Kidney (tissue), 13 donors: ENCODE measurements at regions not wholly inside any gene's neighbourhood (a gene's known extent, or its start where the extent isn't known, plus 50 kb on each side); places are given as distances from the start of the nearest gene placed in this dataset.

Experiments
- DNase-seq, 5 donors: peaks; one replicate each; pipeline ENCODE4 v3.0.0-alpha.2; 2013 to 2020
- FAIRE-seq: peaks from 2 replicates; lab custom pipeline; 2012; peaks lifted over from hg19 to GRCh38; lab: Jason Lieb, UNC
- H3K27ac ChIP-seq, 2 donors: one replicate each; pipeline ENCODE4 v1.7.0; 2013; ENCODE audit warnings: low read depth in 2 of 2, low read length in 2 of 2, inconsistent platforms in 1 of 2
- H3K27me3 ChIP-seq: one replicate; pipeline ENCODE4 v1.7.1; 2013; ENCODE audit warnings: low read length, inconsistent platforms; ENCODE audit not compliant: control insufficient read depth, insufficient read depth
- H3K36me3 ChIP-seq, 3 donors: one replicate each; pipeline versions ENCODE4 v1.7.0 to v1.7.1; 2013; ENCODE audit warnings: low read length in 3 of 3, control low read depth in 1 of 3, inconsistent platforms in 1 of 3; ENCODE audit not compliant: insufficient read depth in 3 of 3, control insufficient read depth in 2 of 3
- H3K4me1 ChIP-seq, 3 donors: one replicate each; pipeline versions ENCODE4 v1.7.0 to v1.7.1; 2013; ENCODE audit warnings: low read length in 3 of 3, inconsistent platforms in 1 of 3, low read depth in 1 of 3; ENCODE audit not compliant: control insufficient read depth in 2 of 3, insufficient read depth in 2 of 3
- H3K4me3 ChIP-seq, 3 donors: one replicate each; pipeline versions ENCODE4 v1.7.0 to v1.8.1; 2013; ENCODE audit warnings: low read length in 3 of 3, control low read depth in 1 of 3, inconsistent platforms in 1 of 3
- H3K9ac ChIP-seq, 3 donors: one replicate each; pipeline versions ENCODE4 v1.7.0 to v1.7.1; 2013; ENCODE audit warnings: low read length in 3 of 3, control low read depth in 1 of 3, inconsistent platforms in 1 of 3
- H3K9me3 ChIP-seq, 3 donors: one replicate each; pipeline versions ENCODE4 v1.7.0 to v1.7.1; 2013; ENCODE audit warnings: low read length in 3 of 3, control low read depth in 1 of 3, inconsistent platforms in 1 of 3; ENCODE audit not compliant: control insufficient read depth in 2 of 3, insufficient read depth in 1 of 3
- CTCF ChIP-seq: IDR thresholded peaks from 3 replicates; pipeline ENCODE4 v1.5.1; 2012; ENCODE audit warnings: mild to moderate bottlenecking, moderate library complexity, borderline replicate concordance; ENCODE audit not compliant: insufficient read depth; ENCODE audit errors: extremely low read depth
- intact Hi-C: fragments of 100-400 bp; cut with DNase I; formaldehyde crosslinking; loops from one replicate; pipeline ENCODE4 v1.11.1; 2022
- donor health status: control.
- donor health status: control.
- donor health status: control.
- donor health status: control.
- donor health status: control.
- donor health status: DM: yes; HTN: yes; CAD: no.
- donor health status: Normal renal cell carcinoma (clear cell type).

- no peak overlapping the region for H3K27ac ChIP-seq
Measured at GRCh38 chr1:22364764-22365163, 86.9 kb upstream of the ZBTB40 start.

DNA sequence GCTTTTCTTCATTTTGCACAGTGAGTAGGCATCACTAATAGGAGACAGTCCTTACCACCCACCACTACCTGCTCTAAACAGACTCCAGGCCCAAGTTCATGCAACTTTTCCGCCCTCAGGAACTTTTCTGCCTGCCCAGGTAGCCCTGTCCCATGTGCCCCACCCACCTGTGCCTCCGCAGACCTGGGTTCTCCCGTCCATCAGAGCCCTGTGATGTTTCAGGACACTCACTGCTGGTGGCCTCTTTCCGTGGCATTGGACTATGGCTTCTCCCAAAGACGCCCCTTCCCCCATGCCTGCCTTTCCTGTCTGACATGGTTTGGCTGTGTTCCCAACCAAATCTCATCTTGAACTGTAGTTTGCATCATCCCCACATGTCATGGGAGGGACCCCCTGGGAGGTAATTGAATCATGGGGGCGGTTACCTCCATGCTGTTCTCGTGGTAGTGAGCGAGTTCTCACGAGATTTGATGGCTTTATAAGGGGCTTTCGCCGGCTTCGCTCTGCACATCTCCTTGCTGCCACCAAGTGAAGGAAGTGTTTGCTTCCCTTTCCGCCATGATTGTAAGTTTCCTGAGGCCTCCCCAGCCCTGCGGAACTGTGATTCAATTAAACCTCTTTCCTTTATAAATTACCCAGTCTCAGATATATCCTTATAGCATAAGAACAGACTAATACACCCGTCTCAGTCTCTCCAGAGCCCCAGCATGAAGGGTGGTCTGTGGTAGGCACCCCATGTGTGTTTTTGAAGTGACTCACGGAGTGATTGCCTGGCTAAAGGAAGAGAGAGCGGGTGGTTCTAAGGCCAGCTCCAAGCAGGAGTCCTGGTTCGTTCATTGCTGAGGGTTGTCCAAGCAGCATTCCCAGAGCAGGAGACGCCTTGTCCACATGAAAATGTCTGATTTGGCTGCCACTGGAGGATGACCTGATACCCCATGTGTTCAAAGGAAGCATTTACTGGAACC lies 86.0 kb upstream of the ZBTB40 start:
- no peak overlapping the region for H3K9ac ChIP-seq
- H3K27ac ChIP-seq = no peak overlapping the region
- intact Hi-C loops = no loop called here
- no peak for DNase-seq
- no peak for FAIRE-seq
- H3K4me3 ChIP-seq = no peak overlapping the region
- no peaks in the 10 kb centered on the region for H3K4me1 ChIP-seq
- TF ChIP-seq CTCF = no peak
- no peaks in the 10 kb centered on the region for H3K27me3 ChIP-seq
- H3K36me3 ChIP-seq = no peaks in the 10 kb centered on the region
- no peaks in the 10 kb centered on the region for H3K9me3 ChIP-seq

More at GRCh38 chr1:22364764-22365163, 86.9 kb upstream of the ZBTB40 start:
- H3K36me3 ChIP-seq = no peaks in the 10 kb centered on the region
- H3K9me3 ChIP-seq = no peaks in the 10 kb centered on the region
- no peaks in the 10 kb centered on the region for H3K4me1 ChIP-seq
- DNase-seq = no peak
- FAIRE-seq = no peak
- H3K4me3 ChIP-seq = no peak overlapping the region
- intact Hi-C loops = no loop called here
- H3K9ac ChIP-seq = no peak overlapping the region
- no peaks in the 10 kb centered on the region for H3K27me3 ChIP-seq
- TF ChIP-seq CTCF = no peak

DNA sequence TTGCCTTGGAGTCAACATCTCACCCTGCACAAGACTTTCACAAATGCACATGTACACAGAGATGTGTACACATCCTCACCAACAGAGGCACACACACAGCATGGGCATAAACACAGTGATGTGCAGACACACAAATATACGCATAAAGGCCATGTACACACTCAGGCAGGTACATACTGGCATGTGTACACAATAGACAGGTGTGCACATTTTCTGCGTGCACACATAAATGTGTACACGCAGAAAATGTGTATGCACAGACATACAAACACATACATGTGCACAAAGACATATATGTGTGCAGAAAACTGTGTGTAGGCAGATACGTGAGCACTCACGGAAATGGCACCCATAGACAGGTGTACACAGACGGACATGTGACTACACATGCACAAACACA lies 85.3 kb upstream of the ZBTB40 start:
- no peak overlapping the region for H3K27ac ChIP-seq
- no peak for DNase-seq
- no peak overlapping the region for H3K9ac ChIP-seq
- no peak for FAIRE-seq
- TF ChIP-seq CTCF = no peak
- H3K36me3 ChIP-seq = no peaks in the 10 kb centered on the region
- no peak overlapping the region for H3K4me3 ChIP-seq
- intact Hi-C loops = no loop called here
- H3K4me1 ChIP-seq = no peaks in the 10 kb centered on the region
- H3K27me3 ChIP-seq = no peaks in the 10 kb centered on the region
- H3K9me3 ChIP-seq = no peaks in the 10 kb centered on the region
